HuH-7.5 (cell line): ENCODE measurements at regions not wholly inside any gene's neighbourhood (a gene's known extent, or its start where the extent isn't known, plus 50 kb on each side); places are given as distances from the start of the nearest gene placed in this dataset.
A peak's percentile ranks its signal among the peaks of the same experiment; 100 is the strongest.
"Not testable (repeated sequence)": the region's sequence is repeated elsewhere in the genome, so short reads cannot be mapped to it uniquely, and the experiment has no call there.

ENCODE experiments used
- DNase-seq: peaks from one replicate; pipeline ENCODE4 v3.0.0; 2011; ENCODE audit warnings: low spot score

GRCh38 chr21:14058566-14058965 lies 152.2 kb downstream of the LIPI start:
- DNase-seq = no peak

DNA sequence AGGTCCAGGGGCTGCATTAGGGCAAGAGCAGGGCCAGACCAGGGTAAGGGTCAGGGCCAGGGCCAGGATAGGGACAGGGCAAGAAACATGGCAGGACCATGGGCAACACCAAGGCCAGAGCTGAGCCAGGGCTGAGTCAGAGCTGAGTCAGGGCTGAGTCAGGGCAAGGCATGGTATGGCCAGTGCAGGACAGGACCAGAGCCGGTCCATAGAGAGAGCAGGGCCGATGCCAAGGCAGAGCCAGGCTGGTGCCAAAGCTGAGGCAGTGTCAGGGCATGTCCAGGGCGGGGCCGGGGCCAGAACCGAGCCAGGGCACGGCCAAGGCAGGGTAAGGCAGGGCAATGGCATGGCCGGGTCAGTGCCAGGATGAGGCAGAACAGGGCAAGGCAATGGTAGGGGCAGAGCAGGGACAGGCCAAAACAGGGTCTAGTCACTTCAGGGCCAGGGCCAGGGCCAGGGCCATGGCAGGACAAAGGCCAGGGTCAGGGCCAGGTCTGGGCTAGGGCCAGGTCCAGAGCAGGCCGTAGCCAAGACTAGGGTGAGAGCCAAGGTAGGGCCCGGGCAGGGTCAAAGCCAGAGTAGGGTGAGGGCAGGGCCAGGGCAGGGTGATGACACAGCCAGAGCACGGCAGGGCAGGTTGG lies 152.8 kb downstream of the LIPI start:
- DNase-seq = not testable (repeated sequence)

DNA sequence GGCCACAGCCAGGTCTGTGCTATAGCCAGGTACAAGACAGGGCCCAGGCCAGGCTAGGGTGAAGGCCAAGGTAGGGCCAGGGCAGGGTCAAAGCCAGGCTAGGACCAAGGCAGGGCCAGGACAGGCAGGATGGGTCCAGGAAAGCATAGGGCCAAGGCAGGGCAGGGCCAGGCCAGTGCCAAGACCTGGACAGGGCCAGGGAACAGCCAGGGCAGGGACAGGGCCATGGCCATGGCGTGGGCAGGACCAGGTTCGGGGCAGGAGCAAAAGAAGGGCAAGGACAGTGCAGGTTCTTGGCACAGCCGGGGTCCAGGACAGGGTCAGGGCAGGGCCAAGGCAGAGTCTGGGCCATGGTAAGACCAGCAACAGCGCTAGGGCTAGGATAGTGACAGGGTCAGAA lies 153.4 kb downstream of the LIPI start:
- DNase-seq = no peak

DNA sequence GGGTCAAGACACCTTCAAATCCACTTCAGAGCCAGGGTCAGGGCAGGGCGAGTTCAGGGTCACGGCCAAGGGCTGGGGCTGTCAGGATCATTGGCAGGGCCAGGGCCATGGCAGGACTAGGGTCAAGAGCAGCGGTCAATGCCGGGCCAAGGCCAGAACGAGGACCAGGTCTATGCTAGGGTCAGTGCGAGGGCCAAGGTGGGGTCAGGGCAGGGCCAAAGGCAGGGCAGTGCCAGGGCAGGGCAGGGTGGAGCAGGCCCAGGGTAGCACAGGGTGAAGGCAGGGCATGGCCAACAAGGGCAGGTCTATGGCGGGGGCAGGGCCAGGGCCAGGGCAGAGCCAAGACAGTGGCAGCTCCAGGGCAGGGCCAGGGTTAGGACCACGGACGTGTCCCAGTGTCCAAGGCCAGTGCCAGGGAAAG lies 154.0 kb downstream of the LIPI start:
- DNase-seq = no peak

DNA sequence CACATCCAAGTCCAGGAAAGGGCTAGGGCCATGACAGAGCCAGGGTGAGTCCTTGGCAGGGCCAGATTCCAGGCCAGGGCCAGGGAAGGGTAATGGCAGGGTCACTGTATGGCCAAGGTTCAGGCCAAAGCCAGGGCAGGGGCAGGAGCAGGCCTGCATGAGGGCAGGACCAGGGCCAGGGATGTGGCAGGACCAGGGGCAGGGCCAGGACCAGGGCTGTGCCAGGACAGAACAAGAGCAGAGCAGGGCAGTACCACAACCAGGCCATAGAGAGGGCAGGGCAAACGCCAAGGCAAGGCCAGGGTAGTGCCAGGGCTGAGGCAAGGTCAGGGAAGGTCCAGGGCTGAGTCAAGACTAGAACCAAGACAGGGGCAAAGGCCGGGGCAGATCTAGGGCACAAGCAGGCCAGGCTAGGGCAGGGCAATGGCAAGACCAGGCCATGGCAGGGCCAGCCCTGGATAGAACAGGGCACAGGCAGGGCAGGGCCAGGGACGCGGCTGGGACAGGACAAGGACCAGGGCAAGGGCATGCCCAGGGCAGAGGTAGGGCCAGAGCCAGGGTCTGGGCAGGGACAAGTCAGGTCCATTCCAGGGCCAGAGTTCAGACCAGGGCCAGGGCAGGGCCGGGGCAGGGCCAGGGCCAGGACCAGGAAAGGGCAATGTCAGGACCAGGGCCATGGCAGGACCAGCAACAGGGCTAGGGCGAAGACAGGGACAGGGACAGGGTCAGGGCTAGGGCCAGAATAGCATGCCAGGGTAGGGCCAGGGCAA lies 154.8 kb downstream of the LIPI start:
- not testable (repeated sequence) for DNase-seq

GRCh38 chr21:14054682-14055081 lies 156.1 kb downstream of the LIPI start:
- DNase-seq = no peak

DNA sequence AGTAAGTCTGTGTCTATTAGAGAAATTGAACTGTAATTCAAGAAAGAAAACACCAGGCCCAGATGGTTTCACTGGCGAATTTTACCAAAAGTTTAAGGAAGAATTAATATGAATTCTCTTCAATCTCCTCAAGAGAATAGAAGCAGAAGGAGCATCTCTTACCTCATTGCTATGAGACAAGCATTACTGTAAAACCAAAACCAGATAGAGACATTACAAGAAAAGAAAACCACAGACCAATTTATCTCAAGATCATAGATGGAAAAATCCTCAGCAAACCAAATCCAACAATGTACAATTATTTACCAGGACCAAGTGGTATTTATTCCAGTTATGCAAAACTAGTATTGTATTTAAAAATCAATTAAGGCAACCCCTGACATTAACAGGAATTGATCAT lies 160.6 kb downstream of the LIPI start:
- DNase-seq = no peak

- DNase-seq = no peak
These were observed 164.4 kb downstream of the LIPI start for GRCh38 chr21:14046401-14046800.

GRCh38 chr21:14040386-14040785 lies 170.4 kb downstream of the LIPI start:
- DNase-seq = no peak

DNA sequence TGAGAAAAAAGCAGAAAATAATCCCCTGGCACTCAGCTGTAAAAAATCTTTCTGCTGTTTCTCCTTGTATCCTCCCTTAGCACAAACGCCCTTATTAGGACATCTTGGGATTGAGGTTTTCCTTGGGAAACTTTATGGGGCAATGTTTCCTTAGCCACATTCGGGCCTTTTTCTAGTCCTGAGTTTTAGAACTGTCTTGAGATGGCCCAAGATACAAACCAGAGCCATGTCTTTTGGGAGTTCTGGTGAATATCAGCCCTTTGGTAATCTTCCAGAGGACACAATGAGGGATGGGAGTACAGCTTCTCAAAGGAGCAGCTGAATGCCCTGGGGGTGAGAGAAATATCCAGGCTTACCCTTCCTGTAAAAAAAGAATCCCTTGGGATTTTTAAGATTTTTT lies 182.1 kb downstream of the LIPI start:
- not testable (repeated sequence) for DNase-seq

DNA sequence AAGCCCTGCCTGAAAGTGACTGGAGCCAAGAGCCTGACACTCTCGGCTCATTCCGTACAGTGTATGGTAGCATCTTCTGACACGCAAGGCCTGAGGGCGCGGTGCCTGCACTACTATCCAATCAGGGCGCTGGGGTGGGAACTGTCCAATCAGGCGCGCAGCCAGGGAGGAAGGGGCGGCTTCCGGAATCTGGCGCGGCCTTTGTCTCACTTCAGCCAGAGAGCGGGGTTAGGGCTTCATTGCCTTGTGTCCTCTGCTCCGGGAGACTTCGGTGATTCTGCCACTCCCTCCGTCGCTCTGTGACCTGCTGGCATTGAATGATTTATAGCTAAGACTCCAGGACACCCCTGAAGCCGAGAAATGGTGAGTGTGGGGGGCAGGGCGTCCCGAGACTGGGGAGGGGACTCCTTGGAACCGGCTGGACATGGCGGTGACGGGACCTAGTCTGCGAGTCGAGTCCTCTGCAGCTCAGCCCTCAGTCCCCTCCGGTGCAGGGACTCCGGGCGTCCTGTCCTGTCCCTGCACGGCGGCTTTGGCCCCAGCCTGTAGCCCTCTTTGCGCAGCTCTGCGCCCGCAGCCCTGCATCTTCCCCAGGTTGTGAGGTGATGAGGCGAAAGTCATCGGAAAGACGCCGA lies 183.4 kb downstream of the LIPI start:
- DNase-seq = peak; percentile 42

DNA sequence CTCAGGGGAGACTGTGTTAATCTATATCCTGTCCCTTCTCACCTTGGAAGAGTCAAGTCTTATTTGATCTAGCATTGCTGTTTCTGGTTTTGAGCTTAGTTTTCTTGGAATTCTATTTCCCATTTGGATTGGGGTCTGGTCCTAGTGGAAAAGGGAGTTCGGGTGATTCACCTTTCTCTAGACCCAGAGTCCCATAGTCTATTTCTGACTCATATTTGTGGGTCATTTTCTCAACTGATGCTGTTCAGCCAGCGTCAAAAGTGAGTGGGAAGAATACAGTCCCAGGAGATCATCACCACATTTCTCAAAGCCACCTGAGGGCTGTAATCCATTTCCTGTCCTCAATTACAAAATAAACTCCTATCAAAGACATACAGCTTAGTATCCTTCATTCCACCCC lies 190.6 kb downstream of the LIPI start:
- not testable (repeated sequence) for DNase-seq

DNA sequence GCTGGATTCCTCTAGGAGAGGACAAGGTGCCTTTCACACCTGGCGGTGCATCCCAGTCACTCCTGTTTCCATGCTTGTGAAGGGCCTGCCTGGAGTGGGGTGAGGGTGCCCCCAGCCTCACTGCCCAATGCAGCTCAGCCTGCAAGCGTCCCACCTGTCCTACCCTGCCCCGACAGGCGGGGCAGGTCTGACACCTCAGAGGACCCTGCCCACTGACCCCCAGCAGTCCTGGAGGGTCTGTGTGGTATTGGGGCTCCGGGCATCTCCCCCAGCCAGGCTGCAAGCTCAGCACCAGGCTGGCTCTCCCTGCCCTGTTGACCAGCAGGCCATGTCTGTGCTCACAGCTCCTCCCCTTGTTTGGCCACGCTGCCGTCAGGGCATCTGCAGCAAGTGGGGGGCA lies 194.9 kb downstream of the LIPI start:
- DNase-seq = not testable (repeated sequence)

DNA sequence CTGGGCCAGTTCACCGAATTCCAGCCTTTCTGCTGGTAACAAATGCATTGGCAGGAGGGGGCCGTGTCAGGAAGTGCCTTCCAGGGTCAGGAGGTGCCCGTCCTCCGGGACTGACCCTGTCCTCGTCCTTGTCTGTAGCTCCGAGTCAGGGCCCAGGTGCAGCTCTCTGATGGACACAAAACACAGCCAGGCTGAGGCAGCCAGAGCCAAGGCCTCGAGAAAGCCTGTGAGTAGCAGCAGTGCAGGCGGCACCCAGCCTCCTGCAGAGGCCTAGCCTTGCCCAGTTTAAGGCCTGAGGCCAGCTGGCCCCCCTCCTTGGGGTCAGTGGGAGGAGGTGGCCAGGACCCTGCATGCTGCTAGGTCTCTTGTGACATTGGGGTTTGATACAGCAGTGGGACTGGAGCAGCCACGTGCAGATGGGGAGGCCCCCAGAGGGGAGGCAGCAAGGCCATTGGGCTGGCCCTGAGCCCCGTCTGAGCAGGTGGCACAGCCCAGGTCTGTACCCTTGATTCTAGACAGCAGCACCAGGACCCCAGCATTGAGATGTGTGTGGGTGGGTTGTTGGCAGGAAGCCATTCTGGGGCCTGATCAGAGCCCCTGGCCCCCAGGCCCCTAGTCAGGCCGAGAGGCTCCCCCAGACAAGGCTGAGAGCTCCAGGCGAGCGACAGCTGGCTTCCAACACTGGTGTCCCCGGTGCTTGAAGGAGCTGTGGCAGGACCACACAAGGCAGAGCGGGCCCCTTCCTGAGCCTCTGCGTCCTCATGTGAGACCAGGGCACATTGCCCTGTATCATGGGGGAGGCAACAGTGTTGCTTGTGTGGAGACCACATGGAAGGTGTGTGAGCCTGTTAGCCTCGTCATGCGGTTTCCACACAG lies 196.9 kb downstream of the LIPI start:
- not testable (repeated sequence) for DNase-seq

DNA sequence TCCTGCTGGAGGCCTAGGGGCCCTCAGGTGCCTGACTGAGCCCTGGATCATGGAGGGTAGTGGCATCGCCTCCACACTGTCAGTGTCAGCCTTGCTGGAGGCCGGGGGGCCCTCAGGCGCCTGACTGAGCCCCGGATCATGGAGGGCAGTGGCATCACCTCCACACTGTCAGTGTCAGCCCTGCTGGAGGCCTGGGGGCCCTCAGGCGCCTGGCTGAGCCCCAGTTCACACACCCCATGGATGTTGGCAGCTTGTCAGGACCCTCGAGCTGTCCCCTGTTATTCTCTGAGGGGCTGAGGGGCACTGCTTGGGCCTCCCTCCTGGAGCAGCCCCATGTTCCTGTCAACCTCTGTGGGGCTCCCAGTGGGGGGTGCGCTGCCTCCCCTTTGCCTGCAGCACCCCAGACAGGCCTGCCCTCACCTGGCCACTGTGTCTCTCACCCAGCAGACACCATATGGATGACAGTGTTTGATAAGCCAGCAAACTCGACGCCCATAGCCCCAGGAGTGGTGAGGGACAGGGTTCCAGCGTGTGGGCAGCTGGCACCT lies 197.6 kb downstream of the LIPI start:
- no peak for DNase-seq

DNA sequence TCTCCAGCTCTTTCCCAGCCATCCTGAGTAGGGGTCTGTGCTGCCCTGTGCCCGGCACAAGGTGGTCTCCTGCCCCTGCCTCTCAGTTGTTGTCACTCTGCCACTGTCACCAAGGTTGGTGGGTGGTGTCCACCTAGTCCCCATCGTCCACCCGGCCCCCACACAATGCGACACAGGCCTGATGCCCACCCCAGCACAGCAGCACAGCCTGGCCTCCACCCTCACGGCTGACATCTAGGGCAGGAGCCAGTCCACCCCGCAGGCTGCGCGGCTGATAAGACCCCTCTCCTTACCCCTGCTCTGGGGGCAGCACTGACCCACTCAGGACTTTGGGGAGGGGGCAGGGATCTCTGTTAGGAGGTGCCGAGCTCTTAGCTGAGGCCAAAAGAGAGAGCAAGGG lies 198.3 kb downstream of the LIPI start:
- no peak for DNase-seq

DNA sequence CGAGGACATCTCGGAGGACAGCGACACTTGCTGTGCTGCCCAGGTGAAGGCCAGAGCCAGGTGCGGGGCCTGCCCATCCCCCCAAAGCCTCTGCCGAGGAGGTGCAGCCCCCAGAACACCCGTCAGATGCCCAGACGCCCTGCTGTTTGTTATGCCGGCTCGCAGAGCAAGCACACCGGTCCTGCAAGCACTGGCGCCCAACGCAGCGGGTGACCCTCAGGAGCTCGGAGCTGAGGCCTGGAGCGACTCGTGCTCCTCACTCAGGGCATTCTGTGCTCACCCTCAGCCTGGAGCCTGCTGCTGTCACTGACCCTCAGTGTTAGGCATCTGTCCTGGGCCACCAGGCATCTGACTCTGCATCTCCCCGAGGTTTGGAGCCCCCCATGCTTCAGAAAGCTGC lies 199.0 kb downstream of the LIPI start:
- not testable (repeated sequence) for DNase-seq

GRCh38 chr21:14011149-14011548 lies 199.6 kb downstream of the LIPI start:
- DNase-seq = not testable (repeated sequence)

- no peak for DNase-seq
These were observed 200.0 kb downstream of the LIPI start for GRCh38 chr21:14010729-14011128.

DNA sequence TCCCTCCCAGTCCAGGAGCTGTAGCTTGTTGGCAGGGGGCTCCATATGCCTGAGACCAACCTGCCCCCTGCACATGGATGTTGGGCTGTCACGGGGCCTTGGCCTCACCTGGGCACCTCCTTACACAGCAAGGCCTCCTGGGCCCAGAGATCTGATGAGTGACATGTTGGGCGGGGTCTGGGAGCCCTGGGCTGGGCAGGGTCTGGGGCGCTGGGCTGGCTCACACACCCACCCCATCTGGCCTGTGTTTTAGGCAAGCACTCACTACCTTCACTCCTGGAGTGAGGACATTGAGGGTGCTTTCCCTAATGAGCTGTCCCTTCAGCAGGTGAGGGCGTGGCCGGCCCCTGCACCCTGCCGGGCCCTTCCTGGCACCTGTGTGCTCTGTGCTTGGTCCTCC lies 200.8 kb downstream of the LIPI start:
- not testable (repeated sequence) for DNase-seq

- DNase-seq = not testable (repeated sequence)
These were observed 201.3 kb downstream of the LIPI start for GRCh38 chr21:14009238-14009981.
